Uterus (tissue), 2 donors: ENCODE measurements at regions not wholly inside any gene's neighbourhood (a gene's known extent, or its start where the extent isn't known, plus 50 kb on each side); places are given as distances from the start of the nearest gene placed in this dataset.

Experiments used
- CTCF ChIP-seq, 4 experiments: fragments of 200-600 bp in 2 of 4; fragments of 450-650 bp in 2 of 4; sonication (generic) in 2 of 4; IDR thresholded peaks; one replicate each; pipeline ENCODE4 v1.5.1; 2016 to 2019; ENCODE audit warnings: antibody characterized with exemption in 4 of 4, mild to moderate bottlenecking in 2 of 4, moderate library complexity in 1 of 4
- POLR2A ChIP-seq, 2 donors: fragments of 450-650 bp; IDR thresholded peaks; one replicate each; pipeline ENCODE4 v1.6.1; 2016; ENCODE audit warnings: antibody characterized with exemption in 2 of 2, mild to moderate bottlenecking in 1 of 2, moderate library complexity in 1 of 2

DNA sequence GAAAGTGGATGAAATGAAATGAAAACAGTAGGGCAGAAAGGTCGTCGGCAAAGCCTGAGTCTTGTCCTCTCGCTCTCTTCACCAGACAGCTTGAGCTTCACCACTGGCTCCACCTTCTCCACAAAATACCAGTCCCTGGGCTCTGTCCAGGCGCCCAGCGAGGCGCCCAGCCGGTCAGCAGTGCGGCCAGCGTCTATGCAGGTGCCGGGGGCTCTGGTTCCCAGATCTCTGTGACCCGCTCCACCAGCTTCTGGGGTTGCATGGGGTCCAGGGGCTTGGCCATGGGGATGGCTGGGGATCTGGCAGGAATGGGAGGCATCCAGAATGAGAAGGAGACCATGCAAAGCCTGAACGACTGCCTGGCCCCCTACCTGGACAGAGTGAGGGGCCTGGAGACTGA lies 600.5 kb upstream of the ZP4 start:
- TF ChIP-seq CTCF (IDR thresholded peaks at IDR 0.05) (no peak), POLR2A (IDR thresholded peaks at IDR 0.05) (no peak)
